Head of caudate nucleus (tissue), 42 donors: ENCODE measurements at regions not wholly inside any gene's neighbourhood (a gene's known extent, or its start where the extent isn't known, plus 50 kb on each side); places are given as distances from the start of the nearest gene placed in this dataset.
A peak's percentile ranks its signal among the peaks of the same experiment; 100 is the strongest.
"Not testable (repeated sequence)": the region's sequence is repeated elsewhere in the genome, so short reads cannot be mapped to it uniquely, and the experiment has no call there.

Source experiments
- DNase-seq, 42 donors: peaks; one replicate each; pipeline versions ENCODE4 v3.0.0 to v3.0.0-alpha.2; 2020 to 2021; ENCODE audit warnings: mixed read lengths in 7 of 42
- intact Hi-C: fragments of 100-400 bp; cut with DNase I; formaldehyde crosslinking; loops from one replicate; pipeline ENCODE4 v1.15.0; 2022

DNA sequence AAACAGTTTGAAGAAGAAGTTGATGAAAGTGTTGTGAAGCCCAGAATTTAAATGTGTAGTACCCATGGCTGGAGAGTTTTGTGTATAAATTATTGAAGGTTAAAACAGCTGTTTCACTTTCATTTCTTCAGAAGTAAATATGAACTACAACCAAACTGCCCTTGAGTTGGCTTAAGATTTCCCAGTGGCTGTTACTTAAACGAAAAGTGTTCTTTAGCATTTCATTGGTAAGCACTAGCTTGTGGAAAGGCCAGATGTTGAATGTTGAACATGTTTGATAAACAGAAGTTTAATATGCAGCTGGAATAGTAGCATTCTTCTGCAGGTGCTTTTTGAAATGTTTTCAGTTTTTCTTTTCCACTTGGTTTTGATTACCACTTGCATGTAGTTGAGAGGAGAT is 83.2 kb upstream of the TNRC6B start:
- intact Hi-C loops = no loop called here
- no peak for DNase-seq

DNA sequence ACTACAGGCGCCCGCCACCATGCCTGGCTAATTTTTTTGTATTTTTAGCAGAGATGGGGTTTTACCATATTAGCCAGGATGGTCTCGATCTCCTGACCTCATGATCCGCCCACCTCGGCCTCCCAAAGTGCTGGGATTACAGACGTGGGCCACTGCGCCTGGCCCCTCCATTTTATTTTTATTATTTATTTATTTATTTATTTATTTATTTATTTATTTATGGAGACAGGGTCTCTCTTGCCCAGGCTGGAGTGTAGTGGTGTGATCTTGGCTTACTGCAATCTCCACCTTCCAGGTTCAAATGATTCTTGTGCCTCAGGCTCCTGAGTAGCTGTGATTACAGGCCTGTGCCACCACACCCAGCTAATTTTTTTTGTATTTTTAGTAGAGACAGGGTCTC is 77.8 kb upstream of the TNRC6B start:
- intact Hi-C loops, DNase-seq: not testable (repeated sequence)

GRCh38 chr22:40105755-40106154 is 72.0 kb upstream of the TNRC6B start:
- intact Hi-C loops = no loop called here
- DNase-seq = no peak

DNA sequence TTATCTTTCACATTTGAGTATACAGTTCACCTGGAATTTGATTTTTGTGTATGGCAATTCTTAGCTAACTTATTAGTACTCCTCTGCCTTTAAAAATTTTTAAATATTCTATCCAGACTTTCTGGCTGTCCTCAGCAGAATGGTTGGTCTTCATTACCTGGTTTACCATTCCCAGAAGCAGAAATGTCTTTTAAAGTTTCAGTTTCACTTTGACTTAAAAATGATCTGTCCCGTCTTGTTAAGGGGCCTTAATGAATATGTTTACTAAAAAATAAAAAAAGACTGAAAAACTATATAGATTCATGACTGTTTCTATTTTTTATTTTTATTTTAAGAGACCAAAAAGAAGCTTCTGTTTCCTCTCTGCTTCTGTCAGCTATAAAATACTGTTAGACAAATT is 70.5 kb upstream of the TNRC6B start:
- intact Hi-C loops = no loop called here
- no peak for DNase-seq

GRCh38 chr22:40107851-40108378 is 69.8 kb upstream of the TNRC6B start:
- DNase-seq = no peak
- intact Hi-C loops = no loop called here

GRCh38 chr22:40108396-40108795 is 69.3 kb upstream of the TNRC6B start:
- intact Hi-C loops = no loop called here
- no peak for DNase-seq

DNA sequence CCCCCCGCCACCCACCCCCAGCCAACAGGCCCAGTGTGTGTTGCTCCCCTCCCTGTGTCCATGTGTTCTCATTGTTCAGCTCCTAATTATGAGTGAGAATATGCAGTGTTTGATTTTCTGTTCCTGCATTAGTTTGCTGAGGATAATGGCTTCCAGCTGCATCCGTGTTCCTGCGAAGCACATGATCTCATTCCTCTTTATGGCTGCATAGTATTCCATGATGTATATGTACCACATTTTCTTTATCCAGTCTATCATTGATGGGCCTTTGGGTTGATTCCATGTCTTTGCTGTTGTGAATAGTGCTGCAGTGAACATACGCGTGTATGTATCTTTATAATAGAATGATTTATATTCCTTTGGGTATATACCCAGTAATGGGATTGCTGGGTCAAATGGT is 68.8 kb upstream of the TNRC6B start:
- DNase-seq, intact Hi-C loops: not testable (repeated sequence)

GRCh38 chr22:40111451-40111850 is 66.3 kb upstream of the TNRC6B start:
- intact Hi-C loops = no loop called here
- DNase-seq = peak in 17 of 42 donors; percentile 6 to 67 (median 33)

GRCh38 chr22:40112595-40112994 is 65.1 kb upstream of the TNRC6B start:
- intact Hi-C loops = no loop called here
- no peak for DNase-seq

DNA sequence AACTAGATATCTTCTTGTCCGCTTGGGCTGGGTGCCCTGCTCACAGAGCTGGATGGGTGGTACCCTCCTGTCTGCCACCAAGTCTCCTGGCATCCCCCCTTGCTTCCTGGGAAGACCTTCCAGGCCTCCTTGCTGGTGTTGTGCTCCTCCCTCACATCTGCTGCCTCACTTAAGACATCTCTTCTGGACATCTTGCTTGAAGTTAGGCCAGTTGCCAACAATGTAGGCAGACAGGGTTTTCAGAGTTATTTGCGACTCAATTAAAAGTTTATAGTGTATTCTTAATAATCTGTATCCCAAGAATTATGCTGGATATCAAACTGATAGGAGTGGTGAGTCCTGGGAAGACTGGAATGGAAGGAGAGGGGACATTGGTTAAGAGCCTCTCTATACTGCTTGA is 64.0 kb upstream of the TNRC6B start:
- DNase-seq = no peak
- intact Hi-C loops = no loop called here

GRCh38 chr22:40114411-40114810 is 63.3 kb upstream of the TNRC6B start:
- no peak for DNase-seq

GRCh38 chr22:40116496-40117200 is 61.1 kb upstream of the TNRC6B start:
- intact Hi-C loops = no loop called here
- DNase-seq = no peak

More at GRCh38 chr22:40114411-40114810, 63.3 kb upstream of the TNRC6B start:
- intact Hi-C loops = no loop called here

- intact Hi-C loops = no loop called here
- no peak for DNase-seq
Observed at GRCh38 chr22:40118979-40119378, 58.7 kb upstream of the TNRC6B start.

DNA sequence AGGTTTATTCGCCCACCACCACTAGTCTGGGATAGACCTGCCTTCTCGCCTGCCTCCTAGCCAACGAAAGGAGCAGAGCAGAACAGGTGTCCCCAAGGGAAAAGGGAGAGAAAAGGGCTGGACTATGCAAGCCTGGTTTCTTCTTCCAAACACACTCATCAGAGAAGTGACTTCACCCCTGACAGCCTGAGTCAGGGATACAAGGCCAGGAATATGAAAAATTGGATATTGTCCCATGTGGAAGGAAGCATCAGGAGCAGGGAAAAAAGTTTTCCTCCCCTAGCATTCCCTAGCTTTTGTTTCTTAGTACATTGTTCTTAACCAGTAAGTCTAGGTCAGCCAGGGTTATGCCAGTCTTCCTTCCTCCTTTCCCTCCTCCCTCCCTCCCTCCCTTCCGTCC is 56.9 kb upstream of the TNRC6B start:
- intact Hi-C loops = no loop called here

GRCh38 chr22:40121461-40121860 is 56.3 kb upstream of the TNRC6B start:
- intact Hi-C loops = no loop called here
- DNase-seq = peak in 25 of 42 donors; percentile 8 to 65 (median 26)

More for the DNA sequence above, 56.9 kb upstream of the TNRC6B start:
- DNase-seq = no peak

DNA sequence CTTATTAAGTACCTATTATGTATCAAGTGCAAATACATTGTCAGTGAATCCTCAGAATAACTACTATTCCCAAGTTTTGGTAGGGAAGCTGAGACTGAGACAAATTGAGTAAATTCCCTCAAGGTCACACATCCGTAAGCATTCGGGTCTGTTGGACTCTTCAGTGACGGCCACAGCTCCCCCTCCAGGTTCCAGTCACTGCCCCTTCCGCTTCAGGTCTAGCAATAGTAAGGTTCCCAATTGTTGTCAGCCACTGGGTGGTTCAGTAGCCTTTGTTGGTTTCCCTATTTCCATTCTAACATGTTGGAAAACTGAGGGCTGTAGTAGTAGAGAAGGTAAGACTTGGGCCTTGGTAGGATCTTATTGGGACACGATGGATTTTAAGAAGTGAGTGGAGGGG is 54.9 kb upstream of the TNRC6B start:
- intact Hi-C loops = no loop called here
- no peak for DNase-seq

- intact Hi-C loops = no loop called here
- no peak for DNase-seq
Observed at GRCh38 chr22:40123387-40123786, 54.3 kb upstream of the TNRC6B start.
